IMR-90 (cell line): ENCODE measurements at regions not wholly inside any gene's neighbourhood (a gene's known extent, or its start where the extent isn't known, plus 50 kb on each side); places are given as distances from the start of the nearest gene placed in this dataset.

Experiments used
- ATAC-seq: fragments of 200-7000 bp; cut with Tn5 transposase; 2 replicates; pipeline ENCODE4 v1.9.1; 2020; ENCODE audit warnings: low read depth, mild to moderate bottlenecking, moderate library complexity
- BruUV-seq: library from RNA; stranded (reverse); fragments of 400-500 nt; replicated peaks from 2 replicates; lab custom pipeline; 2021; lab: Mats Ljungman, UMichigan
- CTCF ChIA-PET: fragments of 300-600 bp; formaldehyde crosslinking; extraction: SDS; loops from one replicate; lab custom pipeline; 2021; ENCODE audit warnings: antibody characterized with exemption; lab: Yijun Ruan, JAX
- POLR2A ChIA-PET: fragments of 300-600 bp; sonication (Branson Sonifier 250); formaldehyde crosslinking; loops from one replicate; lab custom pipeline; 2022; ENCODE audit warnings: antibody characterized with exemption; ENCODE audit not compliant: unreplicated experiment; lab: Charles Lee
- DNase-seq: peaks from one replicate; pipeline ENCODE4 v3.0.0; 2013
- H2AFZ ChIP-seq: replicated peaks from 2 replicates; pipeline ENCODE3; 2013; ENCODE audit warnings: low read length, mild to moderate bottlenecking; ENCODE audit not compliant: poor library complexity
- H2AK5ac ChIP-seq: 2 replicates; pipeline ENCODE4 v1.6.1; 2013; ENCODE audit warnings: low read depth, low read length, inconsistent platforms
- H2AK9ac ChIP-seq: replicated peaks from 2 replicates; pipeline ENCODE3; 2013; ENCODE audit warnings: mild to moderate bottlenecking, low read depth, low read length, moderate library complexity; ENCODE audit not compliant: poor library complexity
- H2BK120ac ChIP-seq: 2 replicates; pipeline ENCODE4 v1.6.1; 2013; ENCODE audit warnings: low read depth, low read length, inconsistent platforms
- H2BK15ac ChIP-seq: 3 replicates; pipeline ENCODE4 v1.6.1; 2013; ENCODE audit warnings: low read depth, low read length, inconsistent platforms
- H2BK20ac ChIP-seq: 2 replicates; pipeline ENCODE4 v1.6.1; 2013; ENCODE audit warnings: low read depth, mild to moderate bottlenecking, inconsistent platforms, low read length, moderate library complexity
- H2BK5ac ChIP-seq: 2 replicates; pipeline ENCODE4 v1.6.1; 2013; ENCODE audit warnings: mild to moderate bottlenecking, low read depth, low read length, inconsistent platforms; ENCODE audit not compliant: poor library complexity, severe bottlenecking
- H3K14ac ChIP-seq: replicated peaks from 2 replicates; pipeline ENCODE4 v1.6.1; 2013; ENCODE audit warnings: low read depth, low read length, inconsistent platforms
- H3K18ac ChIP-seq: 2 replicates; pipeline ENCODE4 v1.6.1; 2013; ENCODE audit warnings: low read depth, low read length, control low read depth
- H3K23ac ChIP-seq: 2 replicates; pipeline ENCODE4 v1.6.1; 2013; ENCODE audit warnings: low read depth, low read length, inconsistent platforms
- H3K27ac ChIP-seq: 2 replicates; pipeline ENCODE4 v1.5.1; 2013; ENCODE audit warnings: mild to moderate bottlenecking, control low read depth, low read length; ENCODE audit not compliant: insufficient read depth
- H3K27me3 ChIP-seq: 2 replicates; pipeline ENCODE4 v1.6.1; 2013; ENCODE audit warnings: low read length; ENCODE audit not compliant: control insufficient read depth, insufficient read depth
- H3K36me3 ChIP-seq: 2 replicates; pipeline ENCODE4 v1.6.1; 2013; ENCODE audit warnings: low read length, mixed read lengths; ENCODE audit not compliant: control insufficient read depth, insufficient read depth
- H3K4ac ChIP-seq: 2 replicates; pipeline ENCODE4 v1.6.1; 2013; ENCODE audit warnings: low read depth, low read length, inconsistent platforms
- H3K4me1 ChIP-seq: 2 replicates; pipeline ENCODE4 v1.6.1; 2013; ENCODE audit warnings: low read length, mixed read lengths; ENCODE audit not compliant: control insufficient read depth, insufficient read depth
- H3K4me2 ChIP-seq: 2 replicates; pipeline ENCODE4 v1.6.1; 2013; ENCODE audit warnings: low read depth, mild to moderate bottlenecking, control low read depth, low read length, moderate library complexity
- H3K4me3 ChIP-seq: 2 replicates; pipeline ENCODE4 v1.5.1; 2013; ENCODE audit warnings: low read depth, mild to moderate bottlenecking, control low read depth, low read length, moderate library complexity; ENCODE audit not compliant: insufficient read depth
- H3K56ac ChIP-seq: 2 replicates; pipeline ENCODE4 v1.6.1; 2013; ENCODE audit warnings: low read length, inconsistent platforms; ENCODE audit not compliant: insufficient read depth; ENCODE audit errors: extremely low read depth
- H3K79me1 ChIP-seq, 2 experiments: 2 replicates each; pipeline ENCODE4 v1.6.1; 2013; ENCODE audit warnings: low read length in 2 of 2, inconsistent platforms in 1 of 2, low read depth in 1 of 2
- H3K9ac ChIP-seq: 2 replicates; pipeline ENCODE4 v1.6.1; 2013; ENCODE audit warnings: low read depth, low read length, control low read depth
- H3K9me1 ChIP-seq: 2 replicates; pipeline ENCODE4 v1.6.1; 2013; ENCODE audit warnings: low read length, inconsistent platforms; ENCODE audit not compliant: insufficient read depth
- H3K9me3 ChIP-seq: 2 replicates; pipeline ENCODE4 v1.6.1; 2013; ENCODE audit warnings: low read length; ENCODE audit not compliant: control insufficient read depth, insufficient read depth
- H4K20me1 ChIP-seq: 2 replicates; pipeline ENCODE4 v1.6.1; 2013; ENCODE audit warnings: low read length, inconsistent platforms; ENCODE audit not compliant: insufficient read depth
- H4K5ac ChIP-seq: 2 replicates; pipeline ENCODE4 v1.6.1; 2013; ENCODE audit warnings: mild to moderate bottlenecking, low read depth, low read length, control low read depth
- H4K8ac ChIP-seq, 2 experiments: 2 replicates each; pipeline ENCODE4 v1.6.1; 2013; ENCODE audit warnings: low read depth in 2 of 2, low read length in 2 of 2, control low read depth in 1 of 2, inconsistent platforms in 1 of 2
- H4K91ac ChIP-seq: 2 replicates; pipeline ENCODE4 v1.6.1; 2013; ENCODE audit warnings: low read depth, low read length, inconsistent platforms; ENCODE audit not compliant: insufficient read depth
- BHLHE40 ChIP-seq: fragments of 150-350 bp; IDR thresholded peaks from 2 replicates; pipeline ENCODE4 v1.6.1; 2016; ENCODE audit warnings: mild to moderate bottlenecking, low read depth, low read length
- CEBPB ChIP-seq: IDR thresholded peaks from 2 replicates; pipeline ENCODE4 v1.6.1; 2012; ENCODE audit warnings: low read depth, low read length, improper control_type of control experiment
- FOS ChIP-seq: fragments of 150-350 bp; IDR thresholded peaks from 2 replicates; pipeline ENCODE4 v1.6.1; 2016; ENCODE audit warnings: low read depth, low read length
- MAFK ChIP-seq: IDR thresholded peaks from 2 replicates; pipeline ENCODE4 v1.6.1; 2012; ENCODE audit warnings: low read depth, low read length, improper control_type of control experiment
- MXI1 ChIP-seq: IDR thresholded peaks from 2 replicates; pipeline ENCODE4 v1.6.1; 2012; ENCODE audit warnings: low read depth, mild to moderate bottlenecking, low read length, moderate library complexity, borderline replicate concordance
- RCOR1 ChIP-seq: IDR thresholded peaks from 2 replicates; pipeline ENCODE4 v1.6.1; 2012; ENCODE audit warnings: mild to moderate bottlenecking, low read length, improper control_type of control experiment; ENCODE audit not compliant: insufficient replicate concordance
- WGBS, 2 experiments: methylation state at CpG; one replicate each; pipeline versions ENCODE4 v1.1.5 to v1.1.7; 2013; ENCODE audit warnings: missing lambda C conversion rate in 2 of 2; ENCODE audit not compliant: insufficient read length in 1 of 2; ENCODE audit errors: extremely low coverage in 2 of 2; 5-methylcytosine and 5-hydroxymethylcytosine counted together
- dilution Hi-C: fragments of 300-500 bp; cut with HindIII; formaldehyde crosslinking; loops from one replicate; pipeline ENCODE4 v1.14.3; 2018; ENCODE audit warnings: low sequenced_read_pairs; ENCODE audit not compliant: unreplicated experiment
- in situ Hi-C: fragments of 300-500 bp; cut with MboI; formaldehyde crosslinking; loops from 3 replicates; pipeline ENCODE4 v1.14.3; 2019; ENCODE audit warnings: low sequenced_read_pairs, inconsistent platforms, mixed read lengths
- intact Hi-C: fragments of 100-400 bp; cut with micrococcal nuclease; formaldehyde crosslinking; loops from 2 replicates; pipeline ENCODE4 v1.10.0; 2022

DNA sequence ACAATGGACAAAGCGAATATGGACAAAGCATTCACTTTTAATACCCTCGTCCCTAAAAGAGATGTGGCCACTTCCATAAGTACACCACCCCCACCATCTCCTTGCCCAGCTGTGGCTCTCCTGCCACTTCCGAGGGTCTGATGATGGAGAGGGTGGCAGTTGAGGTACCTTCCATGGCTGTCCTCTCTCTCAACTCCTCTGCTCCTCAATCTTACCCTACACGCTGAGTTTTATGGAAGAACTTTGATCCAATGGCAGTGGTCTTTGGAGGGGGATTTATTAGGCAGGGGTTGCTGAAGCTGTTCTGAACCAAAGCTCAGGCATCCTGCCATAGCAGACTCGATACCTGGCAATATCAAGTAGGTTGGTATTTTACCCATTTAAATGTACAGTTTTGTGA is 413.0 kb downstream of the TSHZ3 start:
- BruUV-seq = no TSS peak
- Histone ChIP-seq H4K91ac (no peak overlapping the region), H2BK15ac (no peak overlapping the region), H3K14ac (no peak overlapping the region), H3K18ac (no peak overlapping the region), H3K36me3 (no peaks in the 10 kb centered on the region), H3K27ac (no peak overlapping the region), H4K8ac (no peak overlapping the region), H2BK120ac (no peak overlapping the region), H3K4me3 (no peak overlapping the region), H2AK9ac (no peak overlapping the region), H2AK5ac (no peak overlapping the region), H4K5ac (no peak overlapping the region), H3K4me1 (no peaks in the 10 kb centered on the region), H3K9ac (no peak overlapping the region), H3K56ac (no peak overlapping the region), H2BK20ac (no peak overlapping the region), H4K20me1 (no peaks in the 10 kb centered on the region), H2AFZ (no peak overlapping the region), H3K4me2 (no peak overlapping the region), H3K9me1 (no peaks in the 10 kb centered on the region), H3K9me3 (no peaks in the 10 kb centered on the region), H3K23ac (no peak overlapping the region), H3K27me3 (no peaks in the 10 kb centered on the region), H2BK5ac (no peak overlapping the region), H3K4ac (no peak overlapping the region), H3K79me1 (no peaks in the 10 kb centered on the region)
- DNase-seq (no peak), ATAC-seq (no peak)
- no peak for TF ChIP-seq FOS
- no peak for TF ChIP-seq BHLHE40
- TF ChIP-seq MAFK = no peak
- TF ChIP-seq MXI1 = no peak
- TF ChIP-seq CEBPB = no peak
- TF ChIP-seq RCOR1 = no peak
- ChIA-PET POLR2A (no interaction called here), CTCF (no interaction called here)
- in situ Hi-C loops = no loop called here
- dilution Hi-C loops = no loop called here
- intact Hi-C loops = no loop called here
- WGBS, 2 experiments = no CpG with 5 or more reads among the region's 5 CpGs
